ENCODE measurements at regions not wholly inside any gene's neighbourhood (a gene's known extent, or its start where the extent isn't known, plus 50 kb on each side); places are given as distances from the start of the nearest gene placed in this dataset.

GRCh38 chr7:64098-64915 lies 128.1 kb upstream of the FAM20C start:
- TF ChIP-seq ZNF274 (IDR thresholded peaks at IDR 0.05; ENCODE audit: low read depth, low read length) (no peak), YY1 (IDR thresholded peaks at IDR 0.05; ENCODE audit: insufficient read depth, insufficient read length) (no peak)
